Astrocyte (in vitro differentiated cells and primary cell): ENCODE measurements at regions not wholly inside any gene's neighbourhood (a gene's known extent, or its start where the extent isn't known, plus 50 kb on each side); places are given as distances from the start of the nearest gene placed in this dataset.

ENCODE experiments used
- DNase-seq: peaks from one replicate; pipeline ENCODE4 v3.0.0-alpha.2; 2010; ENCODE audit warnings: low read depth
- FAIRE-seq: peaks from 2 replicates; lab custom pipeline; 2011; peaks lifted over from hg19 to GRCh38; lab: Jason Lieb, UNC
- H2AFZ ChIP-seq: 2 replicates; pipeline ENCODE4 v1.6.0; 2012; ENCODE audit warnings: low read depth, low read length, inconsistent platforms
- H3K27ac ChIP-seq: 2 replicates; pipeline ENCODE4 v1.5.1; 2011; ENCODE audit warnings: low read depth, low read length, inconsistent platforms
- H3K27me3 ChIP-seq: 2 replicates; pipeline ENCODE4 v1.6.0; 2011; ENCODE audit warnings: low read length, inconsistent platforms; ENCODE audit not compliant: insufficient read depth
- H3K36me3 ChIP-seq: 2 replicates; pipeline ENCODE4 v1.5.1; 2011; ENCODE audit warnings: low read length, inconsistent platforms; ENCODE audit not compliant: insufficient read depth
- H3K4me1 ChIP-seq: 2 replicates; pipeline ENCODE4 v1.5.1; 2011; ENCODE audit warnings: low read length, inconsistent platforms; ENCODE audit not compliant: insufficient read depth
- H3K4me2 ChIP-seq: 2 replicates; pipeline ENCODE4 v1.6.0; 2012; ENCODE audit warnings: low read length, inconsistent platforms
- H3K4me3 ChIP-seq: 2 replicates; pipeline ENCODE4 v1.5.1; 2011; ENCODE audit warnings: low read depth, mild to moderate bottlenecking, low read length, inconsistent platforms; ENCODE audit not compliant: insufficient read depth
- H3K79me2 ChIP-seq: 2 replicates; pipeline ENCODE4 v1.6.0; 2012; ENCODE audit warnings: mild to moderate bottlenecking, low read length, inconsistent platforms; ENCODE audit not compliant: insufficient read depth
- H3K9ac ChIP-seq: 2 replicates; pipeline ENCODE4 v1.6.0; 2012; ENCODE audit warnings: mild to moderate bottlenecking, low read length, inconsistent platforms
- H3K9me3 ChIP-seq: 2 replicates; pipeline ENCODE4 v1.5.1; 2012; ENCODE audit warnings: low read depth, mild to moderate bottlenecking, low read length, inconsistent platforms; ENCODE audit not compliant: insufficient read depth
- H4K20me1 ChIP-seq: 2 replicates; pipeline ENCODE4 v1.6.0; 2012; ENCODE audit warnings: low read length, inconsistent platforms; ENCODE audit not compliant: insufficient read depth
- H3K27ac Mint-ChIP-seq: one replicate; pipeline ENCODE4 v1.8.0; 2021; ENCODE audit warnings: mild to moderate bottlenecking, mixed read lengths; ENCODE audit not compliant: unreplicated experiment
- H3K27me3 Mint-ChIP-seq: one replicate; pipeline ENCODE4 v1.8.0; 2021; ENCODE audit warnings: low read depth, mixed read lengths; ENCODE audit not compliant: unreplicated experiment
- H3K36me3 Mint-ChIP-seq: one replicate; pipeline ENCODE4 v1.8.0; 2021; ENCODE audit warnings: low read depth, mixed read lengths; ENCODE audit not compliant: unreplicated experiment
- H3K4me1 Mint-ChIP-seq: one replicate; pipeline ENCODE4 v1.8.0; 2021; ENCODE audit warnings: low read depth, mixed read lengths; ENCODE audit not compliant: unreplicated experiment
- H3K4me3 Mint-ChIP-seq: one replicate; pipeline ENCODE4 v1.8.0; 2021; ENCODE audit warnings: mild to moderate bottlenecking, moderate library complexity, mixed read lengths; ENCODE audit not compliant: unreplicated experiment
- H3K9me3 Mint-ChIP-seq: one replicate; pipeline ENCODE4 v1.8.0; 2021; ENCODE audit warnings: mild to moderate bottlenecking, mixed read lengths; ENCODE audit not compliant: unreplicated experiment
- CTCF ChIP-seq: IDR thresholded peaks from 2 replicates; pipeline ENCODE4 v1.5.1; 2011; ENCODE audit warnings: low read depth, mild to moderate bottlenecking, inconsistent platforms, low read length, moderate library complexity; ENCODE audit not compliant: insufficient read depth
- EZH2 ChIP-seq: IDR thresholded peaks from 2 replicates; pipeline ENCODE4 v1.6.1; 2012; ENCODE audit warnings: mild to moderate bottlenecking, low read length, inconsistent platforms; ENCODE audit not compliant: insufficient read depth

- no peak overlapping the region for H3K27ac Mint-ChIP-seq
- no peak overlapping the region for H3K4me2 ChIP-seq
- no peak for TF ChIP-seq EZH2
- no peak for TF ChIP-seq CTCF
Observed at GRCh38 chr3:103927896-103928295, 1438.8 kb upstream of the ALCAM start.

GRCh38 chr3:103937094-103937493, 1429.6 kb upstream of the ALCAM start:
- Histone ChIP-seq H4K20me1 (no peaks in the 10 kb centered on the region), H3K27me3 (no peaks in the 10 kb centered on the region), H3K27ac (no peak overlapping the region), H3K9ac (no peak overlapping the region), H3K9me3 (no peaks in the 10 kb centered on the region), H3K4me1 (no peaks in the 10 kb centered on the region), H3K79me2 (no peaks in the 10 kb centered on the region), H2AFZ (no peak overlapping the region), H3K4me2 (no peak overlapping the region), H3K4me3 (no peak overlapping the region), H3K36me3 (no peaks in the 10 kb centered on the region)
- Mint-ChIP-seq H3K9me3 (peaks cover 3% of the 10 kb centered on the region), H3K4me3 (no peak overlapping the region), H3K4me1 (no peaks in the 10 kb centered on the region), H3K27me3 (no peaks in the 10 kb centered on the region), H3K36me3 (no peaks in the 10 kb centered on the region), H3K27ac (no peak overlapping the region)
- TF ChIP-seq EZH2 (no peak), CTCF (no peak)
- no peak for FAIRE-seq
- DNase-seq, result no peak

More at GRCh38 chr3:103927896-103928295, 1438.8 kb upstream of the ALCAM start:
- no peaks in the 10 kb centered on the region for H3K36me3 ChIP-seq
- H3K27ac ChIP-seq, result no peak overlapping the region
- peaks cover 4% of the 10 kb centered on the region for H3K4me1 Mint-ChIP-seq
- no peak overlapping the region for H2AFZ ChIP-seq
- no peaks in the 10 kb centered on the region for H3K79me2 ChIP-seq
- H3K27me3 ChIP-seq, result no peaks in the 10 kb centered on the region
- no peaks in the 10 kb centered on the region for H4K20me1 ChIP-seq
- H3K9me3 Mint-ChIP-seq, result peaks cover under 1% of the 10 kb centered on the region
- H3K9ac ChIP-seq, result no peak overlapping the region
- no peaks in the 10 kb centered on the region for H3K9me3 ChIP-seq
- H3K36me3 Mint-ChIP-seq, result no peaks in the 10 kb centered on the region
- H3K4me3 Mint-ChIP-seq, result no peak overlapping the region
- FAIRE-seq, result no peak
- no peak overlapping the region for H3K4me3 ChIP-seq
- H3K4me1 ChIP-seq, result no peaks in the 10 kb centered on the region
- no peak for DNase-seq
- H3K27me3 Mint-ChIP-seq, result no peaks in the 10 kb centered on the region

- no peak overlapping the region for H2AFZ ChIP-seq
- no peaks in the 10 kb centered on the region for H3K36me3 ChIP-seq
- Mint-ChIP-seq H3K9me3 (no peaks in the 10 kb centered on the region), H3K36me3 (no peaks in the 10 kb centered on the region), H3K27me3 (no peaks in the 10 kb centered on the region), H3K4me3 (no peak overlapping the region), H3K4me1 (no peaks in the 10 kb centered on the region), H3K27ac (no peak overlapping the region)
- no peaks in the 10 kb centered on the region for H3K4me1 ChIP-seq
- no peaks in the 10 kb centered on the region for H3K27me3 ChIP-seq
- no peak for DNase-seq
- H3K4me2 ChIP-seq, result no peak overlapping the region
- no peak for FAIRE-seq
- H4K20me1 ChIP-seq, result no peaks in the 10 kb centered on the region
- no peak overlapping the region for H3K4me3 ChIP-seq
- H3K9ac ChIP-seq, result no peak overlapping the region
- TF ChIP-seq CTCF (no peak), EZH2 (no peak)
- no peaks in the 10 kb centered on the region for H3K79me2 ChIP-seq
- no peaks in the 10 kb centered on the region for H3K9me3 ChIP-seq
- no peak overlapping the region for H3K27ac ChIP-seq
Observed at GRCh38 chr3:103947062-103947461, 1419.6 kb upstream of the ALCAM start.
